Activated T-cell treated with anti-CD3 and anti-CD28 coated beads, Interleukin-2, amount 50 U/mL, for 72 hours (primary cell): ENCODE measurements at regions not wholly inside any gene's neighbourhood (a gene's known extent, or its start where the extent isn't known, plus 50 kb on each side); places are given as distances from the start of the nearest gene placed in this dataset.
"Not testable (repeated sequence)": the region's sequence is repeated elsewhere in the genome, so short reads cannot be mapped to it uniquely, and the experiment has no call there.

Source experiments
- ATAC-seq, 2 donors: fragments of 150-1000 bp; cut with Tn5 transposase; replicated peaks in 1 of 2; 2 replicates each; pipeline ENCODE4 v1.10.0; 2021; ENCODE audit warnings: moderate library complexity in 2 of 2, mild to moderate bottlenecking in 1 of 2
- DNase-seq, 2 donors: peaks; one replicate each; pipeline ENCODE4 v3.0.0; 2021 to 2022; ENCODE audit warnings: mixed read lengths in 1 of 2
- H3K27ac Mint-ChIP-seq: one replicate; pipeline ENCODE4 v1.8.0; 2022; ENCODE audit warnings: mild to moderate bottlenecking, moderate library complexity, mixed read lengths
- H3K27me3 Mint-ChIP-seq: one replicate; pipeline ENCODE4 v1.8.0; 2022; ENCODE audit warnings: low read depth, mixed read lengths
- H3K36me3 Mint-ChIP-seq, 2 donors: one replicate each; pipeline ENCODE4 v1.8.0; 2022; ENCODE audit warnings: mixed read lengths in 2 of 2, mild to moderate bottlenecking in 1 of 2; ENCODE audit not compliant: insufficient read depth in 2 of 2
- H3K4me1 Mint-ChIP-seq: one replicate; pipeline ENCODE4 v1.8.0; 2022; ENCODE audit warnings: low read depth, mixed read lengths
- H3K4me3 Mint-ChIP-seq, 2 donors: one replicate each; pipeline ENCODE4 v1.8.0; 2022; ENCODE audit warnings: mild to moderate bottlenecking in 2 of 2, mixed read lengths in 2 of 2, moderate library complexity in 2 of 2
- H3K9me3 Mint-ChIP-seq, 2 donors: one replicate each; pipeline ENCODE4 v1.8.0; 2022; ENCODE audit warnings: mixed read lengths in 2 of 2

DNA sequence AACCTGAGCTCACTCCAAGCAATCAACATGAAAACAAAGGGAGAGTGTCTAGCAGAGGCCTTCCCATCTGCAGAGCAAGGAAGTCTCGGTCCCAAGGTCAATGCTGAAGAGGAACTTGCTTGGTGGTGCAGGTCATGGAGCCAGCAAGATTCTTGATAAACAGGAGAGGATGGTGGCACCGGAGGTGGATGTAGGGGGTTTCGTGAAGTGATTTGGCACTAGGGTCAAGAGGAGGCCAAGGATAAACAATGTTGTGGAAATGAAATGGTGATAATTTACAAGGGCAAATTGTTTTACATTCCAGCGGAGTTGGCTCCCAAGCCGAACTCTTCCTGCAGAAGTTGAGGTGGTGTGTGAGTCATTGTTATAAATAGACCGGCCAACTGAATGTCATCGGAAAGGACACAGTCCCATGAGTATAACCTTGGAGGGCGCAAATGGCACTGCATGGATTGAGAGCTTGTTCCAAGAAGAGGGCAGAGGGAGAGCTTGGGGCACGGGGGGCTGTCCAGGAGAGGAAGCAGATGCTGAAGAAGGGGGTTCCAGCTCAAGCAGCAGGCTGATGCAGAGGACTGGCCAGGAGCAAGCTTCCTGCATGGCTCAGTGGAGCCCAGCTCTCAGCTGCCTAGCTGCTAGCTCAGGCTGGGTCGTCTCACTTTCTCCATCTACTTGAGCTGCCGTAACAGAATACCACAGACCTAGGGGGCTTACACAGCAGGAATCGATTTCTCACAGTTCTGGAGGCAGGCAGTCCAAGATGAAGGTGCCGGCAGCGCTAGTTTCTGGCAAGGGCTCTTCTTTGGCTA, 136.6 kb downstream of the COPRS start:
- Mint-ChIP-seq H3K4me3 (no peak overlapping the region), H3K36me3 (no peaks in the 10 kb centered on the region), H3K27me3 (peaks cover 19% of the 10 kb centered on the region), H3K9me3 (no peaks in the 10 kb centered on the region), H3K4me1 (no peaks in the 10 kb centered on the region), H3K27ac (no peak overlapping the region)
- no peak for ATAC-seq
- DNase-seq, result no peak

DNA sequence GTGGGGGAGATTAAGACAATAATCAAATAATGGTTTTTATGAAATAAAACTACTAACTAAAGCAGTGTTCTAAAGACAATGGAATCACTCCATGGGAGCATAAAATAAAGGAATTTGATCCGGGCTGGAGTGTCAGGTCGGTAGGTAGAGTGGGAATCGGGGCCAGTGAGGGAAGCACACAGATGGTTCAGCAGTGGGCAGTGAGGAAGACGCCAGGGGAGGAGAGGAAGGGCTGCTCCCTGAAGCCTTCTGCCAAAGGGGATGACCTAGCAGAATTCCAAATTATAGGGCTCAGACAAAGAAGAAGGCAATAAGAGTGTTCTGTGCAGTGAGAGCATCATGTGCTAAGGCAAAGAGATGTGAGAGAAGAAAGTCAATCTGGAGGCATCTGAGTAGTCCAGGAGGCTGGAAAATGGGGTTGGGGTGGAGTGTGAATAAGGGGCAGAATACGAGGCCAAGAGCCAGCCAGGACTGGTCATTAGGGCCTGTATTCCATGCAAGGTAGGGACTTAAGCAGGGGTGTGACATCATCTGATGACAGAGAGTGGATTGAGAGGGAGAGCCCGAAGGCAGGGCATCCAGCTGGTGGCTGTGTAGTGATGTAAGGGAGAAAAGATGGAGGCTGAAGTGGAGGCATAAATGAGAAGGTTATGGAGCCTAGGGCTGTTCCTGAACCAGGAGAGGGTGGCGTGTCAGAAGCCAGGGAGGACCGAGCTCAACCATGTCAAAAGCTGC, 137.6 kb downstream of the COPRS start:
- DNase-seq, result no peak
- no peaks in the 10 kb centered on the region for H3K36me3 Mint-ChIP-seq
- no peaks in the 10 kb centered on the region for H3K4me1 Mint-ChIP-seq
- H3K9me3 Mint-ChIP-seq, result no peaks in the 10 kb centered on the region
- no peak overlapping the region for H3K27ac Mint-ChIP-seq
- no peak overlapping the region for H3K4me3 Mint-ChIP-seq
- peaks cover 19% of the 10 kb centered on the region for H3K27me3 Mint-ChIP-seq
- no peak for ATAC-seq

DNA sequence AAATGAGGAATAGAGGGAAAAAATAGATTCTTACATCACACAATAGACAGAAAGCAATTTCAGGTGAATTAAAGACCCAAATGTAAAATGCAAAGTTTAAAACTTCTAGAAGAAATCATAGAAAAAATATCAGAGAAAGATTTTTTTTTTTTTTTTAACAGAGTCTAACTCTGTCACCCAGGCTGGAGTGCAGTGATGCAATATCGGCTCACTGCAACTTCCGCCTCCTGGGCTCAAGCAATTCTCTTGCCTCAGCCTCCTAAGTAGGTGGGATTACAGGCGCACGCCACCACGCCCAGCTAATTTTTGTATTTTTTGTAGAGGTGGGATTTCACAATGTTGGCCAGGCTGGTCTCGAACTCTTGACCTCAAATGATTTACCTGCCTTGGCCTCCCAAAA, 141.8 kb downstream of the COPRS start:
- H3K36me3 Mint-ChIP-seq, H3K9me3 Mint-ChIP-seq, H3K27ac Mint-ChIP-seq, ATAC-seq, H3K4me1 Mint-ChIP-seq, DNase-seq, H3K4me3 Mint-ChIP-seq: not testable (repeated sequence)
- H3K27me3 Mint-ChIP-seq, result peaks cover 19% of the 10 kb centered on the region

DNA sequence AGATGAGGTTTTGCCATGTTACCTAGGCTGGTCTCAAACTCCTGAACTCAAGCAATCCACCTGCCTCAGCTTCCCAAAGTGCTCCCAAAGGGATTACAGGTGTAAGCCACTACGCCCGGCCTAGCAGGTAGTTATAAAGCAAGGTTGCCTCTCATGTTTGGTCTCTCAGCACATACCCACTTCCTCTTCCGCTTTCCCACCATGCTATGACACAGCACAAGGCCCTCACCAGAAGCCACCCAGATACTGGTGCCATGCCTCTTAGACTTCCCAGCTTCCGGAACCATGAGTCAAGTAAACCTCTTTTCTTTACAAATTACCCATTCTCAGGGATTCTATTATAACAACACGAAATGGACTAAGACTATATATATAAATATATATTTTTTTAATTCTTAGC, 143.6 kb downstream of the COPRS start:
- Mint-ChIP-seq H3K4me3 (no peak overlapping the region), H3K36me3 (no peaks in the 10 kb centered on the region), H3K4me1 (no peaks in the 10 kb centered on the region), H3K9me3 (peaks cover 0 to 2% of the 10 kb centered on the region in 2 donors), H3K27ac (no peak overlapping the region), H3K27me3 (peaks cover 7% of the 10 kb centered on the region)
- ATAC-seq (no peak), DNase-seq (no peak)

DNA sequence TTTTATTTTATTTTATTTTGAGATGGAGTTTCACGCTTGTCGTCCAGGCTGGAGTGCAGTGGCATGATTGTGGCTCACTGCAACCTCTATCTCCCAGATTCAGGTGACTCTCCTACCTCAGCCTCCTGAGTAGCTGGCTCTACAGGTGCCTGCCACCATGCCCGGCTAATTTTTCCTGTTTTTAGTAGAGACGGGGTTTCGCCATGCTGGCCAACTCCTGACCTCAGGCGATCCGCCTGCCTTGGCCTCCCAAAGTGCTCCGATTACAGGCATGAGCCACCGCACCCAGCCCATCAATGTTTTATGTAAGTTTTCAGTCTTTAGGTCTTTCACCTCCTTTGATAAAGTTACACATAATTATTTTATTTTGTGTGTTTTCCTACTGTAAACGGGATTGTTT, 154.6 kb downstream of the COPRS start:
- Mint-ChIP-seq H3K36me3 (no peaks in the 10 kb centered on the region), H3K4me3 (no peak overlapping the region), H3K27ac (no peak overlapping the region), H3K4me1 (no peaks in the 10 kb centered on the region), H3K27me3 (peaks cover 17% of the 10 kb centered on the region), H3K9me3 (no peaks in the 10 kb centered on the region)
- ATAC-seq (no peak), DNase-seq (no peak)

DNA sequence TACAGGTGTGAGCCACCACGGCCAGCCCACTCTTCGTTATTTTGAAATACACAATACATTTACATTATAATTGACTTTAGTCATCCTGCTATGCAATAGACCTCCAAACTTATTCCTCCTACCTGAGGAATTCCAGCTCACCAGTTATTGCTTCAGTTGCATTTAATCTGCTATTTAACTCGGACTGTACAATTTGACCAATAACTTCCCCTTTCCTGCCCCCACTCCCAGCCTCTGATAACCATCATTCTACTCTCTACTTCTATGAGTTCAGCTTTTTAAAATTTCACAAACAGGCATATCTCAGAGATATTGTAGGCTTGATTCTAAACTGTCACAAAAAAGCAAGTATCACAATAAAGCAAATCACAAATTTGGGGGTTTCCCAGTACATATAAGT, 157.0 kb downstream of the COPRS start:
- peaks cover 19% of the 10 kb centered on the region for H3K27me3 Mint-ChIP-seq
- no peaks in the 10 kb centered on the region for H3K4me1 Mint-ChIP-seq
- no peaks in the 10 kb centered on the region for H3K9me3 Mint-ChIP-seq
- ATAC-seq (no peak), DNase-seq (no peak)
- no peaks in the 10 kb centered on the region for H3K36me3 Mint-ChIP-seq
- H3K4me3 Mint-ChIP-seq, result no peak overlapping the region
- H3K27ac Mint-ChIP-seq, result no peak overlapping the region

DNA sequence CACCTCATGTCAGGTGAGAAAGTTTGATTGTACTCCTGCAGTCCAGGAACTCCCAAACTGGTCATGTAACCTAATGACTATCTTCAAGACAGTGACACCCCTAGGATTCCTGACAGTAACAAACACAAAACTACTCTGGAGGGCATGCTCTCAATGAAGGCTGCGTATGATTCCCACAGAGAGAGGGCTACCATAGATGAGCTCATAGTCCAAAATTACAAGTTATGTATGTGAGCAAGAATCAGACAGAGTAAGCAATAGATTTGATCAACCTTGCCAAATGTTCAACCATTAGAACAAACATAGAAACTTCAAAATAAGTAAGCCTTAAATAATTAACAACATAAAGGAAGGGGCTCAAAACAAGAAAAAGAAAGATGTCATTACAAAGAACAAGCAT, 158.1 kb downstream of the COPRS start:
- Mint-ChIP-seq H3K4me1 (no peaks in the 10 kb centered on the region), H3K9me3 (no peaks in the 10 kb centered on the region), H3K27me3 (peaks cover 19% of the 10 kb centered on the region), H3K4me3 (no peak overlapping the region), H3K27ac (no peak overlapping the region), H3K36me3 (no peaks in the 10 kb centered on the region)
- DNase-seq, result no peak
- no peak for ATAC-seq

DNA sequence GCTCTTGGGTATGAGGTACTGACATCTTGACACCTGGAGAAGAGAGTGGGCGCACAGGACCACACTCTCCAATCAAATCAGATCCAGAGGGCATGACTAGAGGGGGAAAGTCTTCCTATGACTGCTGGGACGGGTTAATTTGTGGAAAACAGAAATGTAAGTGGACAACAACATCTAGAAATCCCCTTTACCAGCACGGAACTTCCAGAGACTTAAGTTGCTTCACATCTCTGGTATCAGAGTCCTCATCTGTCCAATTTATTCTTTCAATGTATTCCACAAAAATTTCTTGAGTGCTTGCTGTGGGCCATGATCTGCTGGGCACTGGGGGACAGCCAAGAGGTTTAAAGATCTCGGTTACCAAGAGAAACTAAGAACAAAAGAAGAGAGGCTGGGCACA, 159.2 kb downstream of the COPRS start:
- Mint-ChIP-seq H3K4me1 (no peaks in the 10 kb centered on the region), H3K9me3 (no peaks in the 10 kb centered on the region), H3K27ac (no peak overlapping the region), H3K36me3 (no peaks in the 10 kb centered on the region), H3K27me3 (peaks cover 12% of the 10 kb centered on the region), H3K4me3 (no peak overlapping the region)
- ATAC-seq (no peak), DNase-seq (no peak)

DNA sequence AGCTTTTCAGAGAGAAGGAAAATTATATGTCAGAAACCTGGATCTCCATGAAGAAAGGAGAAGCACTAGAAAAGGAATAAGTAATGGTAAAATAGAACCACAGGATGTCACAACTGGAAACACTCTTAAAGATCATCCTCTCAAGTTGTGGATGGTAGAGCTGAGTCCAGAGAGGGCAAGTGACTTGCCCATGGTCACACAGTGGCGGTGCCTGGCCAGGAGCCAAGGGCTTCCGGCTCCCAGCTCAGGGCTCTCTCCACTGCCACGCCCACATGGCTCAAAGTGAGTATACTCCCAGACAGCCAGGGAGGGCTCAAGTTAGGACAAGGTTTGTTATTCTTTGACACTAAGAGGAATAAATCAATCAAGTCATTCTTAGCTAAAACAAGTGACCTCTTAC, 159.8 kb downstream of the COPRS start:
- no peak for DNase-seq
- peaks cover 11% of the 10 kb centered on the region for H3K27me3 Mint-ChIP-seq
- H3K27ac Mint-ChIP-seq, result no peak overlapping the region
- ATAC-seq, result no peak
- H3K4me1 Mint-ChIP-seq, result no peaks in the 10 kb centered on the region
- no peaks in the 10 kb centered on the region for H3K36me3 Mint-ChIP-seq
- H3K9me3 Mint-ChIP-seq, result no peaks in the 10 kb centered on the region
- H3K4me3 Mint-ChIP-seq, result no peak overlapping the region

DNA sequence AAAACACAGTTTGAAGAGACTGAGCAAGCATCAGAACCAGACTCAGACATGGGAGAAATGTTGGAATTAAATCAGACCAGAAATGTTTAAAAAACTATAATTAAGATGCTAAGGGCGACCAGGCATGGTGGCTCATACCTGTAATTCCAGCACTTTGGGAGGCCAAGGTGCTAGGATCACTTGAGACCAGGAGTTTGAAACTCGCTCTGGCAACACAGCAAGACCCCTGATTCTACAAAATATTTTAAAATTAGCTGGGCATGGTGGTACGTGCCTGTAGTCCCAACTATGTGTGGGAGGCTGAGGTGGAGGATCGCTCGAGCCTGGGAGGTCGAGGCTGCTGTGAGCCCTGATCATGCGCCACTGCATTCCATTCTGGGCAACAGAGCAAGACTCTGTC, 160.3 kb downstream of the COPRS start:
- Mint-ChIP-seq H3K27me3 (peaks cover 11% of the 10 kb centered on the region), H3K4me3 (no peak overlapping the region), H3K36me3 (no peaks in the 10 kb centered on the region), H3K9me3 (no peaks in the 10 kb centered on the region), H3K4me1 (no peaks in the 10 kb centered on the region), H3K27ac (no peak overlapping the region)
- no peak for ATAC-seq
- DNase-seq, result no peak

DNA sequence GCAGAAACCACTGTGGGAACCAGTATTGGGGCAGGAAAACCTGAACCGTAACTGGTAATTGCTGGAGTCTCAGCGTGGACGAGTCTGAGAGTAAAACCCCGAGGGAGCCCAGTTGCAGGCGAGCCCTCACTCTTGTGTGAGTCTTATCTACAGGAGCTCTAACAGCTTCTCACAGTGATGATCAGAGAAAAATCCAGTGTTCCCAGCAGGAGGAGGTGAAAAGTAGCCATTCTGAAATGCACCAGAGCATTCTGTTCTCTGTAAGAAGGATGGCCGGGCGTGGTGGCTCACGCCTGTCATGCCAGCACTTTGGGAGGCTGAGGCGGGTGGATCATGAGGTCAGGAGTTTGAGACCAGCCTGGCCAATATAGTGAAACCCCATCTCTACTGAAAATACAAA, 161.2 kb downstream of the COPRS start:
- Mint-ChIP-seq H3K4me3 (no peak overlapping the region), H3K36me3 (no peaks in the 10 kb centered on the region), H3K9me3 (no peaks in the 10 kb centered on the region), H3K4me1 (no peaks in the 10 kb centered on the region), H3K27ac (no peak overlapping the region), H3K27me3 (peaks cover 11% of the 10 kb centered on the region)
- DNase-seq, result no peak
- no peak for ATAC-seq

DNA sequence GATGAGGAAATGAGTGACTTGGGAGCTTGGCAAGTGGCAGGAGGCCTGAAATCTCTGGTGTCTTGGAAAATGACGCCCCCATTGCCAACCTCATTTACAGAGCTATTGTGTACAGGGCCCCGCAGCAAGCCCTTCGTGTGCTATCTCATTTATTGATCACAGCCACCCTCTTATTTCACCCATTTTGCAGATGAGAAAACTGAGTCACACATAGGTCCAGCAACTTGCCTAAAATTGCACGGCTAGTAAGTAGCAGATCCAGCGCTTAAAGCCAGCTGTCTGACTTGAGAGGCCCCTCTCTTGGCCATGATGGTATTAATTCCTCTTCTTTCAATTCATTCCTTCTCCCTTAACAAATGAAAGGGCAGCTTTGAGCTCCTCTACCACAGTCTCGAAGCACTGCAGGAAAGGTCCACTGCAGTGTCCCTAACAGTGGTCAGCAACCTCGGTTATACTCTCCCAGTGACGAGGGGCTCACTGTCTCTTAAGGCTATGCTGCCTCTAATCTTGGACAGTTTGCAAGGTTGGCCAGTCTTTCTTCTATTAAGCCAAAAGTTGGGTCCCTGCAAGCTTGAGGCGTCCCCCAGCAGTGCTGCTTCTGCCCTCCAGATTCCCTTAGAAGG, 162.2 kb downstream of the COPRS start:
- Mint-ChIP-seq H3K36me3 (no peaks in the 10 kb centered on the region), H3K27ac (no peak overlapping the region), H3K27me3 (peaks cover 11% of the 10 kb centered on the region), H3K9me3 (no peaks in the 10 kb centered on the region), H3K4me3 (no peak overlapping the region), H3K4me1 (no peaks in the 10 kb centered on the region)
- no peak for DNase-seq
- no peak for ATAC-seq

DNA sequence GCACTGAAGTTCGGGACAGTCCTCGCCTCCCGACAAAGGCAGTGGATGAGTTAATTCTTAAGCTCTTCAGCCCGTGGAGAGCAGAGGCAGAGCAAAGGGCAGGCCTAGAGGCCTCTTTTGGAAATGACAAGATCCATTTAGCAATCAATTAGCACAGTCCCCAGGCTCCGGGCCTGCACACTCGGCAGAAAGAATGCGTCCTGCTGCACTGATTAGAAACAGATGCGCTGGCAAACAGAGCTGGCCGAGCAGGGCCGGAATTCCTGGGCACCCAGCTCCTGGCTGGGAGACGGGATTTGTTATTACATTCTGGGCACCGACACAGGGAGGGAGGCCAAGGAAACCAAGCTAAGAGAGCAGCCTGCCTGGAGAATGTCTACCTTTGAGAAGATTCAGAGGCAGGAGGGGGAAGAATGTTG, 162.9 kb downstream of the COPRS start:
- ATAC-seq (no peak), DNase-seq (no peak)
- peaks cover 11% of the 10 kb centered on the region for H3K27me3 Mint-ChIP-seq
- no peaks in the 10 kb centered on the region for H3K4me1 Mint-ChIP-seq
- no peak overlapping the region for H3K27ac Mint-ChIP-seq
- H3K36me3 Mint-ChIP-seq, result no peaks in the 10 kb centered on the region
- H3K9me3 Mint-ChIP-seq, result no peaks in the 10 kb centered on the region
- no peak overlapping the region for H3K4me3 Mint-ChIP-seq
